ENCODE measurements at regions not wholly inside any gene's neighbourhood (a gene's known extent, or its start where the extent isn't known, plus 50 kb on each side); places are given as distances from the start of the nearest gene placed in this dataset.

GRCh38 chr11:80214413-80214812 is 773.6 kb upstream of the TENM4 start:
- Histone ChIP-seq H3K9ac (ENCODE audit: low read length) (no peak overlapping the region), H3K4me1 (ENCODE audit: control insufficient read depth in 1 of 2, insufficient read depth in 2 of 2, low read length in 2 of 2) (no peaks in the 10 kb centered on the region), H3K9me3 (ENCODE audit: insufficient read depth, low read depth, low read length) (no peaks in the 10 kb centered on the region), H2AFZ (ENCODE audit: insufficient read depth, low read length, poor library complexity) (no peak overlapping the region), H3K4ac (ENCODE audit: low read depth, low read length) (no peak overlapping the region), H4K91ac (ENCODE audit: low read depth, low read length) (no peak overlapping the region), H3K4me2 (ENCODE audit: low read length) (no peak overlapping the region), H3K79me2 (ENCODE audit: control insufficient read depth, insufficient read depth, low read length, poor library complexity) (no peaks in the 10 kb centered on the region), H2BK12ac (ENCODE audit: low read length) (no peak overlapping the region), H3K27me3 (ENCODE audit: insufficient read depth, low read length) (no peaks in the 10 kb centered on the region), H3K18ac (ENCODE audit: low read length) (no peak overlapping the region), H2BK120ac (ENCODE audit: insufficient read depth, low read length, poor library complexity) (no peak overlapping the region), H3K79me1 (ENCODE audit: low read length) (no peaks in the 10 kb centered on the region), H3K14ac (ENCODE audit: low read length) (no peak overlapping the region), H3K4me3 (ENCODE audit: low read depth, low read length) (no peak overlapping the region), H2BK5ac (ENCODE audit: low read depth, low read length, poor library complexity) (no peak overlapping the region), H2AK5ac (ENCODE audit: low read length) (no peak overlapping the region), H4K12ac (ENCODE audit: low read depth, low read length) (no peak overlapping the region), H3K23ac (ENCODE audit: low read length) (no peak overlapping the region), H4K8ac (ENCODE audit: low read depth, low read length) (no peak overlapping the region), H3K27ac (ENCODE audit: low read depth, low read length) (no peak overlapping the region), H3K36me3 (ENCODE audit: control insufficient read depth in 1 of 2, insufficient read depth in 2 of 2, low read length in 2 of 2) (no peaks in the 10 kb centered on the region)
- DNase-seq: no peak
- WGBS (ENCODE audit: extremely low coverage, insufficient coverage, insufficient read length): no CpG with 5 or more reads among the region's 2 CpGs

- Histone ChIP-seq H3K27me3 (ENCODE audit: insufficient read depth, low read length) (no peaks in the 10 kb centered on the region), H3K79me1 (ENCODE audit: low read length) (no peaks in the 10 kb centered on the region)
- no CpG with 5 or more reads among the region's 3 CpGs for WGBS (ENCODE audit: extremely low coverage, insufficient coverage, insufficient read length)
Measured at GRCh38 chr11:80211673-80212072, 770.8 kb upstream of the TENM4 start.

GRCh38 chr11:80204021-80204420 is 763.2 kb upstream of the TENM4 start:
- H3K4me1 ChIP-seq (ENCODE audit: control insufficient read depth in 1 of 2, insufficient read depth in 2 of 2, low read length in 2 of 2): no peaks in the 10 kb centered on the region
- H4K91ac ChIP-seq (ENCODE audit: low read depth, low read length): no peak overlapping the region
- H2BK5ac ChIP-seq (ENCODE audit: low read depth, low read length, poor library complexity): no peak overlapping the region
- no peaks in the 10 kb centered on the region for H3K9me3 ChIP-seq (ENCODE audit: insufficient read depth, low read depth, low read length)
- no peak overlapping the region for H2AFZ ChIP-seq (ENCODE audit: insufficient read depth, low read length, poor library complexity)
- no peak overlapping the region for H3K18ac ChIP-seq (ENCODE audit: low read length)
- H3K9ac ChIP-seq (ENCODE audit: low read length): no peak overlapping the region
- no peak overlapping the region for H3K23ac ChIP-seq (ENCODE audit: low read length)
- H3K79me1 ChIP-seq (ENCODE audit: low read length): no peaks in the 10 kb centered on the region
- no peaks in the 10 kb centered on the region for H3K79me2 ChIP-seq (ENCODE audit: control insufficient read depth, insufficient read depth, low read length, poor library complexity)
- no peak overlapping the region for H2BK120ac ChIP-seq (ENCODE audit: insufficient read depth, low read length, poor library complexity)
- no peak overlapping the region for H2BK12ac ChIP-seq (ENCODE audit: low read length)
- no peak for DNase-seq
- no peak overlapping the region for H3K27ac ChIP-seq (ENCODE audit: low read depth, low read length)
- no peak overlapping the region for H4K12ac ChIP-seq (ENCODE audit: low read depth, low read length)
- H4K8ac ChIP-seq (ENCODE audit: low read depth, low read length): no peak overlapping the region
- no peaks in the 10 kb centered on the region for H3K36me3 ChIP-seq (ENCODE audit: control insufficient read depth in 1 of 2, insufficient read depth in 2 of 2, low read length in 2 of 2)
- no peak overlapping the region for H3K14ac ChIP-seq (ENCODE audit: low read length)
- no peaks in the 10 kb centered on the region for H3K27me3 ChIP-seq (ENCODE audit: insufficient read depth, low read length)
- H3K4ac ChIP-seq (ENCODE audit: low read depth, low read length): no peak overlapping the region
- no peak overlapping the region for H3K4me3 ChIP-seq (ENCODE audit: low read depth, low read length)
- no peak overlapping the region for H2AK5ac ChIP-seq (ENCODE audit: low read length)
- H3K4me2 ChIP-seq (ENCODE audit: low read length): no peak overlapping the region

More at GRCh38 chr11:80211673-80212072, 770.8 kb upstream of the TENM4 start:
- H2AK5ac ChIP-seq (ENCODE audit: low read length): no peak overlapping the region
- H3K4ac ChIP-seq (ENCODE audit: low read depth, low read length): no peak overlapping the region
- no peaks in the 10 kb centered on the region for H3K4me1 ChIP-seq (ENCODE audit: control insufficient read depth in 1 of 2, insufficient read depth in 2 of 2, low read length in 2 of 2)
- no peak overlapping the region for H4K8ac ChIP-seq (ENCODE audit: low read depth, low read length)
- H3K27ac ChIP-seq (ENCODE audit: low read depth, low read length): no peak overlapping the region
- H4K12ac ChIP-seq (ENCODE audit: low read depth, low read length): no peak overlapping the region
- H3K4me3 ChIP-seq (ENCODE audit: low read depth, low read length): no peak overlapping the region
- H3K9ac ChIP-seq (ENCODE audit: low read length): no peak overlapping the region
- H3K18ac ChIP-seq (ENCODE audit: low read length): no peak overlapping the region
- no peak overlapping the region for H2BK5ac ChIP-seq (ENCODE audit: low read depth, low read length, poor library complexity)
- H3K14ac ChIP-seq (ENCODE audit: low read length): no peak overlapping the region
- no peak overlapping the region for H2BK12ac ChIP-seq (ENCODE audit: low read length)
- no peak for DNase-seq
- H3K79me2 ChIP-seq (ENCODE audit: control insufficient read depth, insufficient read depth, low read length, poor library complexity): no peaks in the 10 kb centered on the region
- H3K4me2 ChIP-seq (ENCODE audit: low read length): no peak overlapping the region
- H3K9me3 ChIP-seq (ENCODE audit: insufficient read depth, low read depth, low read length): no peaks in the 10 kb centered on the region
- H3K36me3 ChIP-seq (ENCODE audit: control insufficient read depth in 1 of 2, insufficient read depth in 2 of 2, low read length in 2 of 2): no peaks in the 10 kb centered on the region
- H2AFZ ChIP-seq (ENCODE audit: insufficient read depth, low read length, poor library complexity): no peak overlapping the region
- H2BK120ac ChIP-seq (ENCODE audit: insufficient read depth, low read length, poor library complexity): no peak overlapping the region
- H4K91ac ChIP-seq (ENCODE audit: low read depth, low read length): no peak overlapping the region
- no peak overlapping the region for H3K23ac ChIP-seq (ENCODE audit: low read length)

GRCh38 chr11:80196932-80197554 is 756.2 kb upstream of the TENM4 start:
- H3K36me3 ChIP-seq (ENCODE audit: control insufficient read depth in 1 of 2, insufficient read depth in 2 of 2, low read length in 2 of 2): no peaks in the 10 kb centered on the region
- H3K4me1 ChIP-seq (ENCODE audit: control insufficient read depth in 1 of 2, insufficient read depth in 2 of 2, low read length in 2 of 2): no peaks in the 10 kb centered on the region
- no peak overlapping the region for H2AFZ ChIP-seq (ENCODE audit: insufficient read depth, low read length, poor library complexity)
- no peak overlapping the region for H3K14ac ChIP-seq (ENCODE audit: low read length)
- no peaks in the 10 kb centered on the region for H3K27me3 ChIP-seq (ENCODE audit: insufficient read depth, low read length)
- H2BK120ac ChIP-seq (ENCODE audit: insufficient read depth, low read length, poor library complexity): no peak overlapping the region
- H3K9me3 ChIP-seq (ENCODE audit: insufficient read depth, low read depth, low read length): no peaks in the 10 kb centered on the region
- H2BK5ac ChIP-seq (ENCODE audit: low read depth, low read length, poor library complexity): no peak overlapping the region
- no peak overlapping the region for H3K4me3 ChIP-seq (ENCODE audit: low read depth, low read length)
- H3K79me1 ChIP-seq (ENCODE audit: low read length): no peaks in the 10 kb centered on the region
- H3K23ac ChIP-seq (ENCODE audit: low read length): no peak overlapping the region
- H3K79me2 ChIP-seq (ENCODE audit: control insufficient read depth, insufficient read depth, low read length, poor library complexity): no peaks in the 10 kb centered on the region
- H2AK5ac ChIP-seq (ENCODE audit: low read length): no peak overlapping the region
- no peak overlapping the region for H3K4ac ChIP-seq (ENCODE audit: low read depth, low read length)
- no peak overlapping the region for H3K27ac ChIP-seq (ENCODE audit: low read depth, low read length)
- no CpG with 5 or more reads among the region's 4 CpGs for WGBS (ENCODE audit: extremely low coverage, insufficient coverage, insufficient read length)
- no peak overlapping the region for H4K8ac ChIP-seq (ENCODE audit: low read depth, low read length)
- no peak overlapping the region for H4K12ac ChIP-seq (ENCODE audit: low read depth, low read length)
- no peak overlapping the region for H3K4me2 ChIP-seq (ENCODE audit: low read length)
- H2BK12ac ChIP-seq (ENCODE audit: low read length): no peak overlapping the region
- no peak for DNase-seq
- H3K18ac ChIP-seq (ENCODE audit: low read length): no peak overlapping the region
- H3K9ac ChIP-seq (ENCODE audit: low read length): no peak overlapping the region
- H4K91ac ChIP-seq (ENCODE audit: low read depth, low read length): no peak overlapping the region

All from trophoblast cell (in vitro differentiated cells and primary cell).